ENCODE measurements at regions not wholly inside any gene's neighbourhood (a gene's known extent, or its start where the extent isn't known, plus 50 kb on each side); places are given as distances from the start of the nearest gene placed in this dataset.

DNA sequence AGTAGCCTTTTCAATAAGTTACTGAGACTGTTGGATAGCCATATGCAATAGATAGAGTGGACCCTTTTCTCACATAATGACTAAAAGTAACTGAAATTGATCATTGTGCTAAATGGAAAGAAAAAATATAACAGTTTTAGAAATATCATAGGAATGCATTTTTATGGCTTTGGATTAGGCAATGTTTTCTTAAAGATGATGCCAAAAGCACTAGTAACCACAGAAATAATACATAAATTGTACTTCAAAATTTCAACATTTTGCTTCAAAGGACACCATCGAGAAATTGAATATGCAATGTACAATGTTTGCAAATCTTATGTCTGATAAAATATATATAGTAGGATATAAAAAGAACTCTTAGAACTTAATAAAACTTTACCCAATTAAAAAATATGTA lies 1267.5 kb upstream of the CDH9 start:
- TF ChIP-seq, protein P1, sequence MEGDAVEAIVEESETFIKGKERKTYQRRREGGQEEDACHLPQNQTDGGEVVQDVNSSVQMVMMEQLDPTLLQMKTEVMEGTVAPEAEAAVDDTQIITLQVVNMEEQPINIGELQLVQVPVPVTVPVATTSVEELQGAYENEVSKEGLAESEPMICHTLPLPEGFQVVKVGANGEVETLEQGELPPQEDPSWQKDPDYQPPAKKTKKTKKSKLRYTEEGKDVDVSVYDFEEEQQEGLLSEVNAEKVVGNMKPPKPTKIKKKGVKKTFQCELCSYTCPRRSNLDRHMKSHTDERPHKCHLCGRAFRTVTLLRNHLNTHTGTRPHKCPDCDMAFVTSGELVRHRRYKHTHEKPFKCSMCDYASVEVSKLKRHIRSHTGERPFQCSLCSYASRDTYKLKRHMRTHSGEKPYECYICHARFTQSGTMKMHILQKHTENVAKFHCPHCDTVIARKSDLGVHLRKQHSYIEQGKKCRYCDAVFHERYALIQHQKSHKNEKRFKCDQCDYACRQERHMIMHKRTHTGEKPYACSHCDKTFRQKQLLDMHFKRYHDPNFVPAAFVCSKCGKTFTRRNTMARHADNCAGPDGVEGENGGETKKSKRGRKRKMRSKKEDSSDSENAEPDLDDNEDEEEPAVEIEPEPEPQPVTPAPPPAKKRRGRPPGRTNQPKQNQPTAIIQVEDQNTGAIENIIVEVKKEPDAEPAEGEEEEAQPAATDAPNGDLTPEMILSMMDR (conservative IDR thresholded peaks at IDR 0.05 in 1 of 2, IDR thresholded peaks at IDR 0.05 in 1 of 2; ENCODE audit: low read depth in 1 of 2, low read length in 2 of 2): no peak
- TF ChIP-seq EZH2 (IDR thresholded peaks at IDR 0.05; ENCODE audit: low read length, missing control alignments): no peak

Measured in fibroblast of lung (primary cell).